Activated T-cell treated with anti-CD3 and anti-CD28 coated beads for 4 hours (primary cell): ENCODE measurements at regions not wholly inside any gene's neighbourhood (a gene's known extent, or its start where the extent isn't known, plus 50 kb on each side); places are given as distances from the start of the nearest gene placed in this dataset.
A peak's percentile ranks its signal among the peaks of the same experiment; 100 is the strongest.
"Not testable (repeated sequence)": the region's sequence is repeated elsewhere in the genome, so short reads cannot be mapped to it uniquely, and the experiment has no call there.

ENCODE experiments used
- DNase-seq: peaks from one replicate; pipeline ENCODE4 v3.0.0-alpha.2; 2020

GRCh38 chr22:25462474-25463346, 101.8 kb upstream of the GRK3 start:
- DNase-seq = peak; percentile 70

GRCh38 chr22:25463347-25463628, 101.2 kb upstream of the GRK3 start:
- DNase-seq = not testable (repeated sequence)

- DNase-seq = not testable (repeated sequence)
Observed at GRCh38 chr22:25464326-25464725, 100.1 kb upstream of the GRK3 start.

- DNase-seq = no peak
Observed at GRCh38 chr22:25465949-25466348, 98.5 kb upstream of the GRK3 start.

GRCh38 chr22:25472382-25472781, 92.1 kb upstream of the GRK3 start:
- DNase-seq = no peak

- no peak for DNase-seq
Observed at GRCh38 chr22:25475257-25476022, 89.0 kb upstream of the GRK3 start.

- DNase-seq = no peak
Observed at GRCh38 chr22:25477358-25477757, 87.1 kb upstream of the GRK3 start.

GRCh38 chr22:25478111-25478510, 86.4 kb upstream of the GRK3 start:
- no peak for DNase-seq

- DNase-seq = no peak
Observed at GRCh38 chr22:25478528-25478927, 85.9 kb upstream of the GRK3 start.

GRCh38 chr22:25480868-25481267, 83.6 kb upstream of the GRK3 start:
- not testable (repeated sequence) for DNase-seq

- DNase-seq = no peak
Observed at GRCh38 chr22:25482091-25482760, 82.2 kb upstream of the GRK3 start.

GRCh38 chr22:25482868-25483639, 81.4 kb upstream of the GRK3 start:
- no peak for DNase-seq

GRCh38 chr22:25483931-25484330, 80.5 kb upstream of the GRK3 start:
- DNase-seq = no peak

- no peak for DNase-seq
Observed at GRCh38 chr22:25484521-25485315, 79.8 kb upstream of the GRK3 start.

GRCh38 chr22:25485626-25486545, 78.6 kb upstream of the GRK3 start:
- no peak for DNase-seq

GRCh38 chr22:25487508-25487907, 77.0 kb upstream of the GRK3 start:
- DNase-seq = no peak

- DNase-seq = peak; percentile 27
Observed at GRCh38 chr22:25488244-25489020, 76.0 kb upstream of the GRK3 start.

- DNase-seq = no peak
Observed at GRCh38 chr22:25489947-25490346, 74.5 kb upstream of the GRK3 start.

GRCh38 chr22:25490896-25491295, 73.6 kb upstream of the GRK3 start:
- DNase-seq = no peak

- no peak for DNase-seq
Observed at GRCh38 chr22:25492162-25492561, 72.3 kb upstream of the GRK3 start.
